H9 (cell line): ENCODE measurements at regions not wholly inside any gene's neighbourhood (a gene's known extent, or its start where the extent isn't known, plus 50 kb on each side); places are given as distances from the start of the nearest gene placed in this dataset.

Experiments used
- DNase-seq: peaks from one replicate; pipeline ENCODE4 v3.0.0-alpha.2; 2017
- H2AFZ ChIP-seq: one replicate; pipeline ENCODE4 v1.6.1; 2013; ENCODE audit warnings: mild to moderate bottlenecking, low read length, control low read depth, moderate library complexity
- H2AK5ac ChIP-seq: 2 replicates; pipeline ENCODE4 v1.6.1; 2013; ENCODE audit warnings: low read length, control low read depth, mixed read lengths; ENCODE audit not compliant: insufficient read length
- H2BK120ac ChIP-seq: one replicate; pipeline ENCODE4 v1.6.1; 2013; ENCODE audit warnings: low read depth, mild to moderate bottlenecking, low read length, control low read depth, inconsistent platforms; ENCODE audit not compliant: poor library complexity, severe bottlenecking
- H2BK12ac ChIP-seq: 2 replicates; pipeline ENCODE4 v1.6.1; 2013; ENCODE audit warnings: low read length, control low read depth, mixed read lengths, low read depth; ENCODE audit not compliant: insufficient read length
- H2BK15ac ChIP-seq: 2 replicates; pipeline ENCODE4 v1.6.1; 2013; ENCODE audit warnings: low read depth, low read length, control low read depth
- H2BK20ac ChIP-seq: one replicate; pipeline ENCODE4 v1.6.1; 2013; ENCODE audit warnings: low read depth, mild to moderate bottlenecking, low read length, control low read depth, inconsistent platforms; ENCODE audit not compliant: poor library complexity, severe bottlenecking
- H2BK5ac ChIP-seq: 2 replicates; pipeline ENCODE4 v1.6.1; 2013; ENCODE audit warnings: low read length, control low read depth, mixed read lengths; ENCODE audit not compliant: insufficient read length
- H3K14ac ChIP-seq: 2 replicates; pipeline ENCODE4 v1.6.1; 2013; ENCODE audit warnings: low read length, control low read depth; ENCODE audit not compliant: insufficient read depth
- H3K18ac ChIP-seq: 2 replicates; pipeline ENCODE4 v1.6.1; 2013; ENCODE audit warnings: low read depth, mild to moderate bottlenecking, mixed read lengths, low read length, control low read depth; ENCODE audit not compliant: insufficient read length
- H3K23ac ChIP-seq: 2 replicates; pipeline ENCODE4 v1.6.1; 2013; ENCODE audit warnings: low read length, control low read depth, mixed read lengths, low read depth; ENCODE audit not compliant: insufficient read length
- H3K23me2 ChIP-seq: 2 replicates; pipeline ENCODE4 v1.6.1; 2013; ENCODE audit warnings: low read depth, mild to moderate bottlenecking, mixed read lengths, low read length, control low read depth; ENCODE audit not compliant: insufficient read length, poor library complexity, severe bottlenecking
- H3K27ac ChIP-seq: 2 replicates; pipeline ENCODE4 v1.5.1; 2013; ENCODE audit warnings: low read length, control low read depth, mixed read lengths, low read depth; ENCODE audit not compliant: insufficient read length
- H3K27me3 ChIP-seq: 2 replicates; pipeline ENCODE4 v1.6.1; 2013; ENCODE audit warnings: low read length, control low read depth, inconsistent platforms; ENCODE audit not compliant: insufficient read depth
- H3K4ac ChIP-seq: 2 replicates; pipeline ENCODE4 v1.6.1; 2013; ENCODE audit warnings: low read depth, mild to moderate bottlenecking, control low read depth, inconsistent platforms, low read length, moderate library complexity
- H3K4me1 ChIP-seq: 2 replicates; pipeline ENCODE4 v1.6.1; 2013; ENCODE audit warnings: low read length, control low read depth, inconsistent platforms; ENCODE audit not compliant: insufficient read depth
- H3K4me2 ChIP-seq: 2 replicates; pipeline ENCODE4 v1.6.1; 2013; ENCODE audit warnings: low read length, control low read depth, mixed read lengths; ENCODE audit not compliant: insufficient read length, insufficient read depth
- H3K56ac ChIP-seq: 2 replicates; pipeline ENCODE4 v1.6.1; 2013; ENCODE audit warnings: low read depth, mild to moderate bottlenecking, mixed read lengths, low read length, control low read depth; ENCODE audit not compliant: insufficient read length
- H3K79me1 ChIP-seq: 2 replicates; pipeline ENCODE4 v1.6.1; 2013; ENCODE audit warnings: low read depth, mild to moderate bottlenecking, moderate library complexity, low read length, control low read depth, inconsistent platforms; ENCODE audit not compliant: insufficient read depth, poor library complexity, severe bottlenecking
- H3K79me2 ChIP-seq: 2 replicates; pipeline ENCODE4 v1.6.1; 2013; ENCODE audit warnings: low read length, control low read depth, inconsistent platforms; ENCODE audit not compliant: insufficient read depth
- H3K9ac ChIP-seq: 2 replicates; pipeline ENCODE4 v1.6.1; 2013; ENCODE audit warnings: low read length, control low read depth, mixed read lengths; ENCODE audit not compliant: insufficient read length; ENCODE audit errors: extremely low read depth
- H3K9me3 ChIP-seq: one replicate; pipeline ENCODE4 v1.6.1; 2013; ENCODE audit warnings: low read depth, low read length, inconsistent platforms; ENCODE audit not compliant: control insufficient read depth
- H3T11ph ChIP-seq: one replicate; pipeline ENCODE4 v1.6.1; 2013; ENCODE audit warnings: mild to moderate bottlenecking, low read length, control low read depth, inconsistent platforms
- H4K20me1 ChIP-seq: one replicate; pipeline ENCODE4 v1.6.1; 2013; ENCODE audit not compliant: control insufficient read depth, insufficient read length, insufficient read depth
- H4K5ac ChIP-seq: 2 replicates; pipeline ENCODE4 v1.6.1; 2013; ENCODE audit warnings: low read depth, mild to moderate bottlenecking, mixed read lengths, low read length, control low read depth; ENCODE audit not compliant: insufficient read length
- H4K8ac ChIP-seq: replicated peaks from 2 replicates; pipeline ENCODE4 v1.6.1; 2013; ENCODE audit warnings: low read length, control low read depth, mixed read lengths, low read depth; ENCODE audit not compliant: insufficient read length
- H4K91ac ChIP-seq: 2 replicates; pipeline ENCODE4 v1.6.1; 2013; ENCODE audit warnings: low read depth, mild to moderate bottlenecking, moderate library complexity, mixed read lengths, low read length, control low read depth; ENCODE audit not compliant: insufficient read length
- H3K27ac Mint-ChIP-seq, 3 experiments: 2 replicates in 2 of 3; 3 replicates in 1 of 3; pipeline ENCODE4 v1.8.0; 2020 to 2021; ENCODE audit warnings: mixed read lengths in 3 of 3, mild to moderate bottlenecking in 1 of 3, moderate library complexity in 1 of 3
- H3K27me3 Mint-ChIP-seq: 2 replicates; pipeline ENCODE4 v1.8.0; 2021; ENCODE audit warnings: low read depth, mild to moderate bottlenecking, moderate library complexity, mixed read lengths
- H3K36me3 Mint-ChIP-seq, 3 experiments: 2 replicates in 2 of 3; 3 replicates in 1 of 3; pipeline ENCODE4 v1.8.0; 2020 to 2021; ENCODE audit warnings: low read depth in 3 of 3, mixed read lengths in 3 of 3; ENCODE audit not compliant: insufficient read depth in 1 of 3
- H3K4me1 Mint-ChIP-seq, 2 experiments: 2 replicates each; pipeline ENCODE4 v1.8.0; 2020; ENCODE audit warnings: mixed read lengths in 2 of 2
- H3K4me3 Mint-ChIP-seq, 2 experiments: 2 replicates in 1 of 2; 3 replicates in 1 of 2; pipeline ENCODE4 v1.8.0; 2020 to 2021; ENCODE audit warnings: mild to moderate bottlenecking in 2 of 2, mixed read lengths in 2 of 2, moderate library complexity in 1 of 2
- H3K9me3 Mint-ChIP-seq, 2 experiments: 2 replicates in 1 of 2; 3 replicates in 1 of 2; pipeline ENCODE4 v1.8.0; 2020; ENCODE audit warnings: mild to moderate bottlenecking in 2 of 2, mixed read lengths in 2 of 2, moderate library complexity in 1 of 2
- CTCF ChIP-seq: fragments of 200-600 bp; sonication (generic); conservative IDR thresholded peaks from 3 replicates; pipeline ENCODE4 v1.8.0; 2021; ENCODE audit warnings: antibody characterized with exemption, mild to moderate bottlenecking
- WGBS: extraction: QIAGEN DNeasy Blood & Tissue Kit; methylation state at CpG from one replicate; pipeline ENCODE4 v1.1.7; 2013; ENCODE audit warnings: missing lambda C conversion rate, low lambda C conversion rate, mixed read lengths; ENCODE audit not compliant: insufficient read length; ENCODE audit errors: extremely low coverage; 5-methylcytosine and 5-hydroxymethylcytosine counted together

GRCh38 chr17:55585629-55586028 is 74.4 kb upstream of the SMIM36 start:
- Histone ChIP-seq H3K4ac (no peak overlapping the region), H4K8ac (no peak overlapping the region), H3K9ac (no peak overlapping the region), H2AFZ (no peak overlapping the region), H3K4me2 (no peak overlapping the region), H3T11ph (no peak overlapping the region), H2BK20ac (no peak overlapping the region), H3K14ac (no peak overlapping the region), H3K79me1 (no peaks in the 10 kb centered on the region), H4K20me1 (no peaks in the 10 kb centered on the region), H3K79me2 (no peaks in the 10 kb centered on the region), H3K27ac (no peak overlapping the region), H3K23ac (no peak overlapping the region), H3K9me3 (no peaks in the 10 kb centered on the region), H4K91ac (no peak overlapping the region), H3K23me2 (no peaks in the 10 kb centered on the region), H2BK12ac (no peak overlapping the region), H4K5ac (no peak overlapping the region), H2BK15ac (no peak overlapping the region), H2AK5ac (no peak overlapping the region), H3K56ac (no peak overlapping the region), H3K18ac (no peak overlapping the region), H2BK5ac (no peak overlapping the region), H3K4me1 (no peaks in the 10 kb centered on the region), H3K27me3 (no peaks in the 10 kb centered on the region), H2BK120ac (no peak overlapping the region)
- Mint-ChIP-seq H3K4me1 (no peaks in the 10 kb centered on the region), H3K36me3 (no peaks in the 10 kb centered on the region), H3K27me3 (no peaks in the 10 kb centered on the region), H3K9me3 (no peaks in the 10 kb centered on the region), H3K4me3 (no peak overlapping the region), H3K27ac (no peak overlapping the region)
- DNase-seq, result no peak
- TF ChIP-seq CTCF, result peak; percentile 30; the same call in 1 of the 3 replicates
- no CpG with 5 or more reads among the region's 2 CpGs for WGBS
